ENCODE measurements at regions not wholly inside any gene's neighbourhood (a gene's known extent, or its start where the extent isn't known, plus 50 kb on each side); places are given as distances from the start of the nearest gene placed in this dataset.
"Not testable (repeated sequence)": the region's sequence is repeated elsewhere in the genome, so short reads cannot be mapped to it uniquely, and the experiment has no call there.

- Histone ChIP-seq H3K27me3 (no peaks in the 10 kb centered on the region), H3K4me1 (no peaks in the 10 kb centered on the region), H3K4me3 (no peak overlapping the region), H3K9me3 (no peaks in the 10 kb centered on the region), H3K27ac (no peak overlapping the region), H3K36me3 (no peaks in the 10 kb centered on the region)
- DNase-seq = no peak
- TF ChIP-seq CTCF (IDR thresholded peaks at IDR 0.05) (no peak), POLR2A (IDR thresholded peaks at IDR 0.05) (no peak)
- intact Hi-C loops (cut with DNase I; ENCODE audit: low total_unique reads) = no loop called here
Measured at GRCh38 chr9:26502311-26502710, 390.3 kb downstream of the CAAP1 start.

GRCh38 chr9:26500471-26500870, 392.1 kb downstream of the CAAP1 start:
- no peaks in the 10 kb centered on the region for H3K27me3 ChIP-seq
- H3K4me3 ChIP-seq = no peak overlapping the region
- DNase-seq = no peak
- H3K9me3 ChIP-seq = no peaks in the 10 kb centered on the region
- intact Hi-C loops (cut with DNase I; ENCODE audit: low total_unique reads) = no loop called here
- H3K27ac ChIP-seq = no peak overlapping the region
- H3K4me1 ChIP-seq = no peaks in the 10 kb centered on the region
- H3K36me3 ChIP-seq = no peaks in the 10 kb centered on the region
- no peak for TF ChIP-seq CTCF (IDR thresholded peaks at IDR 0.05)
- TF ChIP-seq POLR2A (IDR thresholded peaks at IDR 0.05) = no peak

- H3K36me3 ChIP-seq; H3K9me3 ChIP-seq; H3K27ac ChIP-seq; H3K4me3 ChIP-seq; intact Hi-C loops (cut with DNase I; ENCODE audit: low total_unique reads); H3K27me3 ChIP-seq; H3K4me1 ChIP-seq; DNase-seq: not testable (repeated sequence)
Measured at GRCh38 chr9:26492608-26493521, 399.7 kb downstream of the CAAP1 start.

- H3K27me3 ChIP-seq; H3K27ac ChIP-seq; H3K9me3 ChIP-seq; H3K4me1 ChIP-seq; intact Hi-C loops (cut with DNase I; ENCODE audit: low total_unique reads); H3K4me3 ChIP-seq; DNase-seq; H3K36me3 ChIP-seq: not testable (repeated sequence)
Measured at GRCh38 chr9:26491922-26492607, 400.5 kb downstream of the CAAP1 start.

GRCh38 chr9:26483991-26484390, 408.6 kb downstream of the CAAP1 start:
- H3K9me3 ChIP-seq = no peaks in the 10 kb centered on the region
- TF ChIP-seq CTCF (IDR thresholded peaks at IDR 0.05) (no peak), POLR2A (IDR thresholded peaks at IDR 0.05) (no peak)
- no peak for DNase-seq
- no peaks in the 10 kb centered on the region for H3K4me1 ChIP-seq
- H3K4me3 ChIP-seq = no peak overlapping the region
- intact Hi-C loops (cut with DNase I; ENCODE audit: low total_unique reads) = no loop called here
- H3K36me3 ChIP-seq = no peaks in the 10 kb centered on the region
- H3K27me3 ChIP-seq = no peaks in the 10 kb centered on the region
- no peak overlapping the region for H3K27ac ChIP-seq

GRCh38 chr9:26477963-26478362, 414.6 kb downstream of the CAAP1 start:
- Histone ChIP-seq H3K4me1 (no peaks in the 10 kb centered on the region), H3K9me3 (no peaks in the 10 kb centered on the region), H3K27me3 (no peaks in the 10 kb centered on the region), H3K27ac (no peak overlapping the region), H3K36me3 (no peaks in the 10 kb centered on the region), H3K4me3 (no peak overlapping the region)
- DNase-seq = no peak
- intact Hi-C loops (cut with DNase I; ENCODE audit: low total_unique reads) = no loop called here
- TF ChIP-seq CTCF (IDR thresholded peaks at IDR 0.05) (no peak), POLR2A (IDR thresholded peaks at IDR 0.05) (no peak)
